Stimulated activated CD8-positive, alpha-beta memory T cell treated with anti-CD3 and anti-CD28 coated beads, Interleukin-2, amount 100 ng/mL, for 48 hours (primary cell): ENCODE measurements at regions not wholly inside any gene's neighbourhood (a gene's known extent, or its start where the extent isn't known, plus 50 kb on each side); places are given as distances from the start of the nearest gene placed in this dataset.

Source experiments
- DNase-seq, 2 donors: peaks; one replicate each; pipeline ENCODE4 v3.0.0-alpha.2; 2020; ENCODE audit warnings: low read depth in 2 of 2

DNA sequence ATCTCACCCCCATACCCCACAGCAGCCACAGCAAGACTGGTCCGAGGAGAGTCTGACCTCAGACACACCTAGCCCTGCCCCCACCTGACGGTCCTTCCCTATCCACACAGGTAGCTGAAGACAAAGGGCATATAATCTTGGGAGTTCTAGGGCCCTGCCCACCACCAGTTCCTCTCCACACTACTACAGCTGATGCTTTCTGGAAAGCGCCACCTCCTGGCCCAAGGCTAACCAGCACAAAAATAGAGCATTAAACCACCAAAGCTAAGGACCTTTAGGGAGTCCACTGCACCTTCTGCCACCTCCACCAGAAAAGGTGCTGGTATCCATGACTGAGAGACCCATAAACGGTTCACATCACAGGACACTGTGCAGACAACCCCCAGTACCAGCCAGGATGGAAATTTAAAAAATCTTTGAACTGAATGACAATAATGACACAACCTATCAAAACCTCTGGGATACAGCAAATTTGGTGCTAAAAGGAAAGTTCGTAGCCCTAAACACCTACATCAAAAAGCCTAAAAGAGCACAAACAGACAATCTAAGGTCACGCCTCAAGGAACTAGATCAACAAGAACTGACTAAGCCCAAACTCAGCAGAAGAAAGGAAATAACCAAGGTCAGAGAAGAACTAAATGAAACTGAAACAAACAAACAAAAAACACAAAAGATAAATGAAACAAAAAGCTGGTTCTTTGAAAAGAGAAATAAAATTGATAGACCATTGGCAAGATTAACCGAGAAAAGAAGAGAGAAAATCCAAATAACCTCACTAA lies 122.1 kb upstream of the TPRG1 start:
- DNase-seq: no peak

DNA sequence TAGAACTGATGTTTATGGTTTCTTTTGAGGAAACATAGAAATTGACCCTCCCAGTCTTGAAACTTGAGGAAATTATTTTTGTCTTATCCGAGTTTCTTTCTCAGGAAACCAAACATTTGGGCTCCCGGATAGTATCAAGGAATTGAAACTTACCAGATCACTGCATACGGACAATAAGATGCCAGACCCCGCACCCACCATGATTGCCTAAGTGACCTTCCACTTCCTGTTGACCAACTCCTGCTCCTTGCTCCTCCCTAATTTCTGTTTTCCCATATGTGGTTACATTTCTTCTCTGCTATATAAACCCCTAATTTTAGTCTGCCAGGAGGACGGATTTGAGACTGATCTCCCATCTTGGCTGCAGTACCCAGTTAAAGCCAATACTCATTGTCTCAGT lies 118.4 kb upstream of the TPRG1 start:
- DNase-seq: no peak

DNA sequence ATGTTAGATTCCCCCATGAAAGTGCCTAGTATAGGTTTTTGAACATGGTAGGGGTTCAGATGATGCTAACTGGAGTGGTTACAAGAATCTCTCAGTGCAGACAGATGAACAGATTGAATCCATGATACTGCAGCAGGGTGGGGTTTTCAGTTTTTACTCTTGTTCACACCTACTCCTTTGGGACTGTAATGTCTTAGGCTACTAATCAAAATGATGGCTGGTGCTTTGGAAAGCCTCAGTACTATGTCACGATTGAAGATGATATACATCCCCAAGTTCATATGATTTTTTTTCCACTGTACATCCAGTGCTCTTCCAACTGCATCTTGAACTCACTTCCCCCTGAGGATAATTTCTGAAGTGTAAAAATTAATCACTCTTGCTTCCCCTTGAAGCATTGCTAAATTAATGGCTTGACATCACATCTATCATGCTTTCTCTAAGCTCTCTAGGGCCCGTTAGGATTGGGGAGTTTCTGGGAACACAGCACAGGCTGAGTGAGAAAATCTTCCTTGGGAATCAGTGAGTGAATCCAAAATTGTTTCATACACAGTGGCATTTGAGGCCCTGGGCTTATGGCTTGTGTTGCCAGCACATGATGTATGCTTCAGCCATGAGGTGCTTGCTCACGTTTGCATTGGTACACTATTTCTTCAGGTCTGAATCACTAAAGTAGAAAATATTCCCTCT lies 115.0 kb upstream of the TPRG1 start:
- DNase-seq: no peak

DNA sequence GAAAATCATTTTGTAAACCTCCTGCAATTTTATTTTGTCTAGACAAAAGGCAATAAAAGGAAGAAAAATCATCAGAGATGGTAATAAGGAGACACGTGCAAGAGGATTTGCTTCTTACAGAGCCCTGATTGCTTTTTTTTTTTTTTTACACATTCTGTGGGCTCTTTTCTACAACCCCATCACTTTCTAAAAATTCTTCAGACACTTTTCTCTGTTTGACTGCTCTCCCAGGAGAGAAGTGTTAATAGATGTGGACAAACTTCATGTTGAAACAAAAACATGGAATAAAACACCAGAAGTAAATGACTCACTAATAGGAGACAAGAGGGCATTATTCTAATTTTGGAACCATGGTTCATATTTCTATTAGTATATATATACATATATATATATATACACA lies 114.4 kb upstream of the TPRG1 start:
- DNase-seq: no peak

DNA sequence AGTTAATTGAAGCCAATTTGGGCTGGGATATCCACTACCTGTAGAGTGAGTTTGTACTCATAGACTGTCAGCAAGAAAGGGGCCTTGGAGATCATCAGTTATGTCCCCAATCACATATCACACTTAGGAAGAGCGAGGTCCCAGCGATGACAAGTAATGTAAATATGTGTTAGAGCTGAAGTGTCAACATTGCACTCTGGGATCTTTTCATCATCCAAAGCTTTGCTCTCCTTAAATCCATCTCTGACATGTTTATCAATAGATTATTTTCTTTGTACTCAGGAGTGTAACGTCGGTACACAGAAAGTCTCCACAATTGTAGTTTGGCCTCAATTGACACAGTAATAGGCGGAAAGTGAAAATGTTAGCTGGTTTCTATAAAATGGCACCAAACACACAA lies 113.7 kb upstream of the TPRG1 start:
- DNase-seq: no peak

DNA sequence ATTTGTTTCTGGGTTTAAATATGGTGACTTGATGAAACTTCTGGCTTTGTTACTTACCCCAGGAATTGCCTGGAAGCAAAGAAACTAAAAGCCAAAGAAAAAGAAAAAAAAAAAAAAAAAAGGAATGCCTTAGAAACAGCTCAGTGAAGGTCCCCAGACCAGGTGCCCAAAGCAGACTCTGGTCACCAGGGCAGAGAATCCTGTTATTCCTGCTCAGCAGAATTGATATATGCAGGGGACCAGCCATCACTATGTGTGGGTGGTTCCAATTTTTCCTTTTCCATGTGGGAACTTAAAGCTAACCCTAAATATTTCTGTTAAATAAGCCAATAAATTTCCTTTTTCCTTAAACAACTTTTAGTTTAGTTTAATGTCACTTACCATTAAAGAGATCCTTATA lies 100.8 kb upstream of the TPRG1 start:
- DNase-seq: no peak

DNA sequence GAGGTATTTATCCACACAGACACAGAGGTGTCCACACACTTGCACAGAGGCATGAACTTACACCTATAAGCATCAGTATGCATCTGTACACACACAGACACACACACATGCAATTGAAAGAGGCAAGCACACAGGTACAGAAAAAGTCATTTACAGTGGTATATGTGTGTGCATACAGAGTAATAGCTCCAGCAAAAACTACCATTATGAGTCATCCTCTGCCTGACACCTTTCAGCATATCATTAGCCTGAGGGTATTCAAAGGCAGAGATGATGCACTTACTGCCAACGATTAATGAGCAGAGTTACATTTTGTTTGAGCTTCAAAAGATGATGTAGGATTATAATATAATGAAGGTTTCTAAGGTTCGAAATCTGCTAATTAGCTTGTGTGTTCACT lies 100.3 kb upstream of the TPRG1 start:
- no peak for DNase-seq

DNA sequence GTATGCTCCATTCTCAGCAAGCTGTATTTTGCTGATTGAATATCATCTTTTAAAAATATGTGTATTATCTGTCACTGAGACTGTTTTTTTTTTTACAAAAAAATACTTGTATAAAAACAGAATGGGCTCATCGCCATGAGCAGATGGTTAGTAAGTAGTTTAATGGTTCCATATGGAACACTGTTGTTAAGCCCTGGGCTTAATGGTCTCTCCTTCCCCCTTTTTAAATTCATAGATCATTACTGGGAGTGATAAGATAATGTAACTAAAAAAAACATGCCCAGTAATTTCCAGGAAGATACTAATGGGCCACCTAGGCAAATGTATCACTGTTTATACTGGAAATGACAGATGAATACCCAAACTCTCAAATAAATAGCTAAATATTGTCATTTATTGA lies 95.3 kb upstream of the TPRG1 start:
- DNase-seq: no peak

DNA sequence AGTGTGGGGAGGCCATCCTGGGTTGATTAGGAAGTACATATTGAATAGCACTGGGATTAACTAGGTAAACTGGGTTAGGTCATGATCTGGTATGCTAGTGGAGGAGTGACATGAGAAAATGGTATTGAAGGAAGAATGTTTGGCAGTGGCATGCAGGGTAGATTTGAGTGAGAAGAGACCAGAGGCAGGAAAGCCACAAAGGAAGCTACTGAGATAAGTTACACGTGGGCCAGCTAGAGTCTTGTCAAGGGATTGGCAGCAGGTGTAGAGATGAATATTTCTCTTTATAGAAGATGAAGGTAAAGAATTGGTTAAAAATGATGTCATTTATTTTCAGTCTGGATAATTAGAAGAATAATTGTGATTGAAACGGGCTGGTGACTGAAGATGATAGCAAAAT lies 91.0 kb upstream of the TPRG1 start:
- DNase-seq: no peak

DNA sequence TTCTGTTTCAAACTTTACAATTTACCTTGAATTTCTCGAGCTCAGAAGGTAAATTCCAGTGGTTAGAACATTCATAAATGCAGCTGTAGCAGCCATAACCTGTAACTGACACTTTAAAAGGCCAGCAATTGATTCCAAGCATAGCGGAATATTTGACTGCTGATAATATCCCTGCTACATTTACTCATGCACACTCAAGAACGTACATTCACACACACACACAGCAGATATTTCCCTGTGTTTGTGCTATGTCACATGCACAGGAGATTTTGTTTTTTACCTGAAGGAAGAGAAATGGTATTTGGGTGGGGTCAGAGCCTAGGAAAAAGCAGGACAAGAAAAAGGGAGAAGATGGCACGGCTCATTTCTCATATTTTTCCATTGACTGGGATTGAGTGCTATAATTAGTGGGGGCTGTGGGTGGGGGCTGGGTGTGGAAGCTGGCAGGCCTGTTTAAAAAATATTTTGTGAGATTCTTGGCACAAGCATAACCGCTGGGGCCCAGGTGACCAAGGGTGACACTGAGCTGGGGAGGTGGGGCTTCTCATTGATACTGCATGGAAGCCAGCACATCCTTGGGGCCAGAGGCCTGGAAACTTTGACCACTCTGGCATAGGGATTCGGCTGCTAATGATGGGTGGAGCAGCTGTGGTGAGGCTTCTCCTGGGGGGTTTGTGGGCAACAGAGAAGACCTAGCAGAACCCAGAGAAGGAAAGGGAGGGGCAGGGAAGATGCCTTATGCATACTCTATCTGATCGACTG lies 88.9 kb upstream of the TPRG1 start:
- no peak for DNase-seq

DNA sequence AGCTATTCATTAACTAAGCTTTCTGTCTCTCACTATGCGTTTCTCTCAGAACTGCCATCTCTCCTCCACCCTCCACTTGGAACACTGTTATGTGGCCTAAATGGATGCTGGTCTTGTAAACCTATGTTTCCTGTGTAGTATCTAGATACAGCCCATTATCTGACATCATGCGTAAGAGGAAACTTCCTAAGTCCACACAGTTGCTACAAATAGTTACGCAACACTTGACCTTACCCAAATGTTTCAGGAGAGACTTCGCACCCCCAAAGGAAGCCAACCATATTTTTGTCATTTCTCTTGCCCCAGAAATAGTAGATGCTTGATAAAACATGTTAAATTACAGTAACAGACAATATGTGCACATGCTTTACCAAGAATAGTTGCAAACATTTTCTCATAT lies 87.2 kb upstream of the TPRG1 start:
- DNase-seq: no peak

DNA sequence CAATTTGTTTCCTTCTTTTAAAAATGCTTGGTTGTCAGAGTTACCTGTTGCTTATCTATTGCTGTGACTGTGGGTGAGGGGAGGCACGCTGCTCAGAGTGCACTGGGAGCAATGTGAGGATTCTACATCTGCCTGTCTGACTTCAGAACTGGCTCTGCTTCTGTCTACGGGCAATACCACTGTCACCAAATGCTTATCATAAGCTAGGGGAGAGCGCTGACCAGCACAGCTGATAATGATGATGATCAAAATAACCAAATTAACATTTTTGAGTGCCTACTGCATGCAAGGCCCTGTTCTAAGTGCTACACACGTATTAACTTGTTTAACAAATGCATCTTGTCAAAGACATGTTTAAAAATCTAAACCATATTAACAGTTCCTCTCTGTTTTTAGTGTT lies 79.2 kb upstream of the TPRG1 start:
- DNase-seq: no peak

DNA sequence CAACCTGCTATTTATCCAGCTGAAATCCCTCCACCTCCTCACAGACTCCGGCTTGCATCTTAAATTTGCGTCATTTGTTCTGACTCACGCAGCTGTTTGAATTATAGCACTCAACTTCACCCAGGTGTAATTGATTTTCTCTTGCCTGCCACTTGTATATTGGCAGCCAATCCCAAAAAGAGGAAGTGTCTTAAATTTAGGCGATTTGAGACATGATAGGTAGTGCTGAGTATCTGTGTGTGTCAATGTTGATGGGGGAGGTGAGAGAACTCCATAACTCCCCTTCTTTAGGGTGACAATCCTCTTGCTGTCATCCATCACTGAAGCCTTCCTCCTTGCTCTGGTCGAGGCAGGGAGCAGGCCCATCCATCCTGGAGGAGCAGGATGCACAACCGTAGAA lies 77.2 kb upstream of the TPRG1 start:
- DNase-seq: no peak

DNA sequence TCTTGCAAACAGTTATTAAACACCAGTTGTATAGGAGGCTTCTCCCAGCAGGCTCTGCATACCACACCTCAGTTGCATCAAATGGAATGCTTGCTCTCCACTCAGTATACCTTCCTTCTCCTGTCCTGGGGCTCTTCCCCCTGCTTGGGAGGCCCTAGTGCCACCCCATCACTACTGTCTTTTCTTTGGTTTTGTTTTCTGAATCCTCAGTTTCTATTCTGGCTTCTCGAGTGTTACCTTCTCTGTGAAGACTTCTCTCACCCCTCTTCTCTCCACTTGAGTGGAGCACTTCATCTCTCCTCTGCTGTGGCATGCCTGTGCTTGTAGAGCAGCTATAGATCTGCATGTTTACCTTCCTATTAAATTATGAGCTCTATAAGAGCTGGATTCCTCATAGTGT lies 75.7 kb upstream of the TPRG1 start:
- no peak for DNase-seq

DNA sequence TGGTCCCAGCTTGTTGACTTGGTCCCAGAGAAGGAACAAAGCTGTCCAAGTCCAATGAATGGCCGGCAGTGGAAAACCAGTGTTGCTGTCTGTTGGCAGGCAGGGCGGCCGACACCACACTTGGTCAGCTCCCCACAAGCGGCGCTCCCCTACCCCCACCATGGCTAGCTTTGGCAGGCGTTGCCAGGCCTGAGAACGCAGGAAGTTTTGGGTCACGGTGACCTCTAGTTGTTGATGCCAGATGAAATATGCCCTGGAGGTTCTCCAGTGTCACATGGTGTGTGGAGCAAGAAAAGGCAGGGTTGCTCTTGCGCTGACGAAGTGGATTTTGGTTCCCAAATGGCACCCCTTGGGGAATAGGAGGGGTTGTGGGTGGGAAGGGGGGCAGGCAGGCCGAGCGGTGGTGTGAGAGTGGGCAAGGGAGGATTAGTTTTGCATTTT lies 72.7 kb upstream of the TPRG1 start:
- no peak for DNase-seq

DNA sequence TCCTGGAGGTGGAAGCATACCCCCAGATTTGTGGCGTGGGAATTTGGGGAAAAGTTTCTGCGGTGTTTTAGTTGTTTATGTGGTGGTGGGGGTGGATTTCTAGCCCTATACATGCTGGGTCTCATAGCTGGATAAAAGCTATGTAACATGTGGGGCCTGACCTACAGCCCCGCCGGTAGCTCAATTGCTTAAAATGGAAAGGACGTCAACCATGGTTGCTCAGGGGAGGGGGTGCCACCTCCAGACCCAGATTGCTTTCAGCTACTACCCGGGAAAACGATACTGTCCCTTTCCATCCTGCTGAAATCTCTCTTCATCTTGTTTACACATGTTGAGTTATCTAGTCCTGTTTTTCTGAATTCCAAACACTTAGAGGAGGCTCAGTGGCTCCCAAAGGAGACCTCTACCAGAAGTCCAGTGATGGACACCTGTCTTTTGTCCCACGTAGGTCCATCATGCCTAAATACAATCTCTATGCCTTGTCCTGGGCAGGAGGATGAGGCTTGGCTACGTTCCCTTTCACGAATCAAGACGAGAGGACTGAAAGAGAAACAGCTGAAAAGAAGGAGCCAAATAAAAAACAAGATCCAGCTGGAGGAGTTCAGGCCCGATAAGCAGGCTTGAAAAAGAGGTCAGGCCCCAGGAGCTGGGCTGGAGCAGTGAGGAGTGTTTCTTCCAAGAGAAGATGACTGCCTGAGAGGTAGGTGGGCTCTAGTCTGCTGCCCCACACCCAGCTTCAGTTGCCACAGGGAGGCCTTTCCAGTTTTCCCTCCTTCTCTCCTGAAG lies 72.1 kb upstream of the TPRG1 start:
- no peak for DNase-seq

DNA sequence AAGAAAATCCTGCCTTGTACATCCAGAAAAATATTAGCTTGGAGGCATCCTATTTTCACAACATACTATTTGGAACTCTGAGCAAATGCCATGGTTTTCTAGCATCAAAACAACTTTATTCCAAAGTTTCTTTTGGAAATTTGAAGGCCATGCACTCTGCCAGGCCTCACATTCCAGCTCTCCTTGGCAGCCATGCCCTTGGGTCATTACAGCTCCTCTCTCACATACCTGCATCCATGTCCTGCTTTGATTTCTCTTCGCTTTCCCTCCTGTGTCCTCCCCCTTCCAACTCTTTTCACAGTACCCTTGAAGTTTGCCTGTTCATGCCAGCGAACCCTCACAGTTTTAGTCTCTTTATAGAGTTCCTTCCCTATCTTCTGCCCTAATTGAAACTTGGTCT lies 70.9 kb upstream of the TPRG1 start:
- DNase-seq: no peak

DNA sequence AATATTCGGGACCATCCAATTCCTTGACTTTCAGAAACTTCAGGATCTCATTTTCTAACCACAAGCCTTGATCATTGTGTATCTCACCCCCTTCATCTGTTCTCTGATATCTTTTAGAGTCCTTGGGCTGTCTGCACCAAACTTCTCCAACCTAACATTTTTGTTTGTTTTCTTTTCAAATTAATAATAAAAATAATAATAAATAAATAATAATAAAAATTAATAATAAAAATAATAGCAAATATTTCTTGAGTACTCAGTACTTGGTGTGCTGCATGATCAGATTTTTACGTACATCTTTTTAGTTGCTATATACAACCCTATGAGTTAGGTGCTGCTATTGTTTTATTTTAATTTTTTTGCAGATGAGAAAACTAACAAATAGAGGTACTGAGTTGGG lies 70.2 kb upstream of the TPRG1 start:
- DNase-seq: no peak

DNA sequence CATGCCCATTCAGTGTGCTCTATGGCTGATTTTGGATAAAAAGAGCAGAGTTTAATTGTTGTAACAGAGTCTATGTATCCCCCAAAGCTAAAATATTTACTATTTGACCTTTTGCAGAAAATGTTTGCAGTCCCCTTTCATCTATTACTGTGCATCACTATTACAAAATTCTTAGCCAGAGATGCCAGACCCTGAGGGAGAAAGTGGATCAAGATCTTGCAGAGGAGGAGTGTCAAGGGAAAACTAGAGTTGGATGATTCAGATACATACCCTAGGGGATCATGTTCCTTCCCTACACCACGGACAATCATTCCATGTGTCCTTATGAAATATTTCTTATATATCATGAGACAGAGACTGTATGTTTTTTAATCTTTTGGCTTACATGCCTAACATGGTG lies 68.6 kb upstream of the TPRG1 start:
- no peak for DNase-seq

DNA sequence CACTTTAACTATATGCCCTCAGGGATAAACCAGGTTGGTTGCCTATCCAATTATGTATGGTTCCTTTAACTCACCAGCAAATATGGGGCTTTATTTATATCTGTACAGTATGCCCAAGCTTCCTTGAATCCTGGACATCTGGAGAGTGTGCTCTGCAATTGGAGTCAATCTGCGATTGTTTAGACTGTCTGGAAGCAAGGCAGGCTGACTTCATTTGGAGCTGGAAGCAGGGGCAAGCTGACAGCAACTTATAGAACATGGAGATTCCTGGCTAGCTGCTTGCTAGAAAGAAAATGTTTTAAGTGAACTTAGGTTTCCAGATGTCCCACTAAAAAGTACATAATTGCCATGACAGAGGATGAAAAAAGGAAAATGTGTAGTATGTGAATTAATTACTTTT lies 63.7 kb upstream of the TPRG1 start:
- no peak for DNase-seq

DNA sequence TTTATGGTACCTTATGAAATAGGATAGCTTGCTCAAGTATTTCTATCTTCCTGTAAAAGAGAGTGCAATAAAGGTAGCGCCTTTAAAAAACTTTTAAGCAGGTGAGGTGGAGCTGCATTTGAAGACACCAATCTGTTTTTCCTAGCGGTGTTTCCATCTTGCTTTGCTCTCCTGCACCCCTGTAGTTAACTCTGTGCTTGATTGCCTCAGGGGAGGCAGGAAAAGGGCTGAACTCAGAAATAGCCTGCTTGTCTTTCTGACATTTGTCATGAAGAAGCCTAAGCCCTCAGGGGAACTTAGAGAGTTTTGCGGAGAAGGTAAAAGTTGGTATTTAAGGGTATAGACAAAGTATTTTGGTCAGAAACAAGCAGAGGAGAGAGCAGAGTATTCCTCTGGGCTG lies 63.0 kb upstream of the TPRG1 start:
- no peak for DNase-seq

DNA sequence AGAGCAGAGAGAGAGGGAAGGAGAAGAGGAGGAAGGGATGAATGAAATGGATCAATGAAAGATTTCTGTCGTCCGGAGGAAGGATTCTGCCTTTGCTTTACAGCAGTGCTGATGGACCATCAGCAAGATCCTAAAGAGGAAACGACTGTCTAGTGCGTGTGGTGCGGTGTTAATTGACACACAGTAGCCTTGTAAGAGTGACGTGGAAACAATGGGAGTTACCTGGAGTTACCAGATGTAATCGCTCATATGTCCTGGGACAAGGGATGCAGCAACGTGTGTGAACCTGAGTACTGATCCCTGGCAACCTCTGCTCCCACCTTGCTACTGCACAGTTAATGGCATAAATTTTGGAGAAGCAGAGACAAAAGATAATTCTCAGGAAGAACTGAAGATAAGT lies 62.6 kb upstream of the TPRG1 start:
- no peak for DNase-seq
